ENCODE measurements at regions not wholly inside any gene's neighbourhood (a gene's known extent, or its start where the extent isn't known, plus 50 kb on each side); places are given as distances from the start of the nearest gene placed in this dataset.

- DNase-seq (ENCODE audit: extremely low read depth, low read depth): no peak
- TF ChIP-seq CTCF (IDR thresholded peaks at IDR 0.05; ENCODE audit: low read depth, low read length): no peak
Measured at GRCh38 chr18:49650426-49650891, 88.6 kb downstream of the LIPG start.

GRCh38 chr18:49648811-49649210 is 87.0 kb downstream of the LIPG start:
- no peak for DNase-seq (ENCODE audit: extremely low read depth, low read depth)
- TF ChIP-seq CTCF (IDR thresholded peaks at IDR 0.05; ENCODE audit: low read depth, low read length): no peak

All from AG09319 (cell line).